Sigmoid colon (tissue), 6 donors: ENCODE measurements at regions not wholly inside any gene's neighbourhood (a gene's known extent, or its start where the extent isn't known, plus 50 kb on each side); places are given as distances from the start of the nearest gene placed in this dataset.

Experiments
- DNase-seq: peaks from one replicate; pipeline ENCODE4 v3.0.0-alpha.2; 2019
- H3K27ac ChIP-seq, 4 donors: fragments of 200-600 bp; sonication (generic); one replicate each; pipeline ENCODE4 v1.5.1; 2016 to 2019; ENCODE audit warnings: mild to moderate bottlenecking in 1 of 4
- H3K27me3 ChIP-seq, 3 donors: fragments of 200-600 bp; sonication (generic); one replicate each; pipeline ENCODE4 v1.5.1; 2019; ENCODE audit warnings: mild to moderate bottlenecking in 1 of 3
- H3K36me3 ChIP-seq, 4 donors: fragments of 200-600 bp; sonication (generic); one replicate each; pipeline ENCODE4 v1.5.1; 2016 to 2019
- H3K4me1 ChIP-seq, 4 donors: fragments of 200-600 bp; sonication (generic); one replicate each; pipeline ENCODE4 v1.5.1; 2017 to 2019
- H3K4me3 ChIP-seq, 4 donors: fragments of 200-600 bp; sonication (generic); one replicate each; pipeline ENCODE4 v1.5.1; 2017 to 2019; ENCODE audit warnings: mild to moderate bottlenecking in 2 of 4, moderate library complexity in 1 of 4
- H3K9me3 ChIP-seq, 4 donors: fragments of 200-600 bp in 3 of 4; sonication (generic) in 3 of 4; one replicate each; pipeline versions ENCODE4 v1.5.1 to v1.6.1; 2013 to 2019
- CTCF ChIP-seq, 4 experiments: fragments of 450-650 bp in 3 of 4; fragments of 200-600 bp in 1 of 4; IDR thresholded peaks; one replicate each; pipeline ENCODE4 v1.5.1; 2016 to 2019; ENCODE audit warnings: antibody characterized with exemption in 4 of 4, mild to moderate bottlenecking in 3 of 4, moderate library complexity in 2 of 4
- EP300 ChIP-seq, 4 donors: sonication (generic); formaldehyde crosslinking; IDR thresholded peaks; one replicate each; pipeline ENCODE4 v1.6.1; 2017; ENCODE audit warnings: antibody characterized with exemption in 4 of 4
- POLR2A ChIP-seq, 2 donors: fragments of 450-650 bp; IDR thresholded peaks; one replicate each; pipeline ENCODE4 v1.6.1; 2016; ENCODE audit warnings: antibody characterized with exemption in 2 of 2, mild to moderate bottlenecking in 2 of 2, moderate library complexity in 2 of 2
- POLR2AphosphoS5 ChIP-seq, 4 donors: sonication (generic); formaldehyde crosslinking; IDR thresholded peaks; one replicate each; pipeline ENCODE4 v1.6.1; 2017; ENCODE audit warnings: antibody characterized with exemption in 4 of 4
- WGBS, 2 donors: extraction: QIAGEN DNeasy Blood & Tissue Kit; methylation state at CpG; one replicate each; pipeline ENCODE4 v1.1.7; 2013; 5-methylcytosine and 5-hydroxymethylcytosine counted together
- intact Hi-C: fragments of 100-400 bp; cut with DNase I; formaldehyde crosslinking; loops from one replicate; pipeline ENCODE4 v1.15.1; 2023
- donor health status: healthy with polysubstance abuse.
- donor health status: healthy.

- intact Hi-C loops = no loop called here
- Histone ChIP-seq H3K27me3 (no peaks in the 10 kb centered on the region), H3K36me3 (no peaks in the 10 kb centered on the region), H3K4me3 (no peak overlapping the region), H3K4me1 (no peaks in the 10 kb centered on the region), H3K9me3 (peaks cover 0 to 15% (median 0%) of the 10 kb centered on the region in 4 donors), H3K27ac (no peak overlapping the region)
- 61 to 73% methylated on average over 8 of the region's 8 CpGs for WGBS, 2 donors
- TF ChIP-seq EP300 (IDR thresholded peaks at IDR 0.05) (no peak), POLR2AphosphoS5 (IDR thresholded peaks at IDR 0.05) (no peak), POLR2A (IDR thresholded peaks at IDR 0.05) (no peak), CTCF (IDR thresholded peaks at IDR 0.05) (no peak)
- no peak for DNase-seq
Observed at GRCh38 chr6:66900133-66901083, 1193.4 kb upstream of the EYS start.

DNA sequence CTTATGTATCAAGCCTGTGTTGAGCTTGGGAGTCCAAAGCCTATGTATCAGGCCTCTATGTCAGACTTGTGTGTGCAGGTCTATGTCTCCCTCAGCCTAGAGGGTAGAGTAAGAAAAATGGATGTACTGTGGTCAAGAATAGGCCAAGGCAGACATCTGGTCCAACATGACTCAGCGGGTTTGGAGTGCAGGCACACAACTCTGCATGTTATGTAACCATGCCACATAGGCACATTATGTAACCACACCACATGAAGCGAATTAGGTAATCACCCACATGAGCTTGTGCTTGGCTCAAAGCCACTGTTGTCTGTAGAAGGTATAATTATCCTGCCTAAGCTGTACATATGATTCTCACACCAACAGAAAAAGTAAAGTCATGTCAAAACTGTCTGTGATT lies 1190.5 kb upstream of the EYS start:
- Histone ChIP-seq H3K27ac (no peak overlapping the region), H3K27me3 (no peaks in the 10 kb centered on the region), H3K36me3 (no peaks in the 10 kb centered on the region), H3K4me3 (no peak overlapping the region), H3K4me1 (no peaks in the 10 kb centered on the region), H3K9me3 (peaks cover 0 to 15% (median 0%) of the 10 kb centered on the region in 4 donors)
- intact Hi-C loops = no loop called here
- no peak for DNase-seq
- 76 to 87% methylated on average over 2 of the region's 2 CpGs for WGBS, 2 donors
- no peak for TF ChIP-seq POLR2A (IDR thresholded peaks at IDR 0.05)
- TF ChIP-seq EP300 (IDR thresholded peaks at IDR 0.05) = no peak
- no peak for TF ChIP-seq CTCF (IDR thresholded peaks at IDR 0.05)
- TF ChIP-seq POLR2AphosphoS5 (IDR thresholded peaks at IDR 0.05) = no peak

GRCh38 chr6:66896415-66896814 lies 1189.4 kb upstream of the EYS start:
- Histone ChIP-seq H3K4me1 (no peaks in the 10 kb centered on the region), H3K4me3 (no peak overlapping the region), H3K27ac (no peak overlapping the region), H3K27me3 (no peaks in the 10 kb centered on the region), H3K9me3 (peaks cover 0 to 15% (median 0%) of the 10 kb centered on the region in 4 donors), H3K36me3 (no peaks in the 10 kb centered on the region)
- no peak for DNase-seq
- WGBS, 2 donors = 87 to 91% methylated on average over 5 of the region's 5 CpGs
- TF ChIP-seq EP300 (IDR thresholded peaks at IDR 0.05) = no peak
- TF ChIP-seq POLR2AphosphoS5 (IDR thresholded peaks at IDR 0.05) = no peak
- no peak for TF ChIP-seq POLR2A (IDR thresholded peaks at IDR 0.05)
- no peak for TF ChIP-seq CTCF (IDR thresholded peaks at IDR 0.05)
- intact Hi-C loops = no loop called here

DNA sequence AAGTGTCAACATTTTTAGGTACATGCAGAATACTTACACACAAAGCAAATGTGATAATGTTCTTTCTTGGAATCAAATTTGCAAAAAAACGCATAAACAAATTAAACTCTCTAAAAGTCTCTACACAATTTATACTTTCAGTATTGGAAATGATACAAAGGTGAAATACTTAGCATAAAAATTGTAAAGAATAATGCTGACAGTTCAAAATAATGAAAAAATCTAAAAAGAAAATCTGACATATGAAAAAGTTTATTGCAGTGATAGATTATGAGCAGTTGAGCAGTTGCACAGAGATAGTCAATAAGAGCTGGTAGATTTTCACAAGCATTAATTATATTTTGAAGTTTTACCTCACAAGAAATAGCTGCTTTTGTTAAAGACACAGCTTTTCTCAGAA lies 1176.4 kb upstream of the EYS start:
- Histone ChIP-seq H3K4me1 (no peaks in the 10 kb centered on the region), H3K9me3 (peaks cover 0 to 5% (median 1%) of the 10 kb centered on the region in 4 donors), H3K27me3 (no peaks in the 10 kb centered on the region), H3K4me3 (no peak overlapping the region), H3K36me3 (no peaks in the 10 kb centered on the region), H3K27ac (no peak overlapping the region)
- intact Hi-C loops = no loop called here
- WGBS, 2 donors = 75 to 86% methylated on average over 1 of the region's 1 CpG
- TF ChIP-seq POLR2A (IDR thresholded peaks at IDR 0.05) (no peak), EP300 (IDR thresholded peaks at IDR 0.05) (no peak), CTCF (IDR thresholded peaks at IDR 0.05) (no peak), POLR2AphosphoS5 (IDR thresholded peaks at IDR 0.05) (no peak)
- no peak for DNase-seq
